ENCODE measurements at regions not wholly inside any gene's neighbourhood (a gene's known extent, or its start where the extent isn't known, plus 50 kb on each side); places are given as distances from the start of the nearest gene placed in this dataset.
"Not testable (repeated sequence)": the region's sequence is repeated elsewhere in the genome, so short reads cannot be mapped to it uniquely, and the experiment has no call there.

- DNase-seq (ENCODE audit: insufficient read length) (no peak), FAIRE-seq (no peak)
- TF ChIP-seq POLR2AphosphoS5 (IDR thresholded peaks at IDR 0.05; ENCODE audit: low read depth, low read length) (no peak), POLR2A (IDR thresholded peaks at IDR 0.05; ENCODE audit: low read depth, low read length) (no peak), TAF1 (IDR thresholded peaks at IDR 0.05; ENCODE audit: borderline replicate concordance, low read depth, low read length) (no peak)
These were observed 212.1 kb upstream of the PRSS58 start for GRCh38 chr7:142469696-142470543.

- FAIRE-seq, result no peak
- no peak for TF ChIP-seq POLR2A (IDR thresholded peaks at IDR 0.05; ENCODE audit: low read depth, low read length)
- no peak for TF ChIP-seq POLR2AphosphoS5 (IDR thresholded peaks at IDR 0.05; ENCODE audit: low read depth, low read length)
- no peak for DNase-seq (ENCODE audit: insufficient read length)
These were observed 211.2 kb upstream of the PRSS58 start for GRCh38 chr7:142468871-142469665.

DNA sequence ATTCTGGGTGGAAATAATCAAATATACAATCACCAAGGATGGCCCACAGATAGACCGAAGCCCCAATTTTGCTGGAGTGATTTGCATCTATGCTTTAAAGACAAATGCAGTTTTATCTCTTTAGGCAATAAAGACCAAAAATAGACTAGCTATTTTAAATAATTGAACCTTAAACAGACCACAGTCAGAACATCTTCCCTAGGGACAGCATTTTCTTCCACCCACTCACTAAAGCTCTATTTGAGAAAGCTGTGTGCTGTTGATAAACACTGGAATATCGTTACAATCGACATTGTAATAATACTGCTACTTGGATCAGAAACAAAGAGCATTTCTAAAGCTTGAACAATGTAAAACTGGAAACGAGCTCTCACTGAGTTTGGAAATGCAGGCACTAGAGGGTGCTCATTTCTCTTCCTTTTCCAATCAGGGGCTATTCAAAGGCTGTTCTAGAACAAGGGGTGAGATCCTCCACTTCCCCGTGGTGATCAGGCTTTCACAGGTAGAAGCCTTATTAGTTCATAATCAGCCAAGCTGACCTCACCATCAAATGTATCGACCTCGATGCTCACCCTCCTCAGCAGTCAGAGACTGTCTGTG is 209.3 kb upstream of the PRSS58 start:
- FAIRE-seq; DNase-seq (ENCODE audit: insufficient read length): not testable (repeated sequence)

- TF ChIP-seq POLR2AphosphoS5 (IDR thresholded peaks at IDR 0.05; ENCODE audit: low read depth, low read length), result no peak
- TF ChIP-seq TAF1 (IDR thresholded peaks at IDR 0.05; ENCODE audit: borderline replicate concordance, low read depth, low read length), result no peak
- no peak for TF ChIP-seq POLR2A (IDR thresholded peaks at IDR 0.05; ENCODE audit: low read depth, low read length)
- FAIRE-seq (no peak), DNase-seq (ENCODE audit: insufficient read length) (no peak)
These were observed 205.6 kb upstream of the PRSS58 start for GRCh38 chr7:142463401-142463850.

GRCh38 chr7:142461437-142461836 is 203.6 kb upstream of the PRSS58 start:
- TF ChIP-seq POLR2AphosphoS5 (IDR thresholded peaks at IDR 0.05; ENCODE audit: low read depth, low read length), result no peak
- no peak for TF ChIP-seq TAF1 (IDR thresholded peaks at IDR 0.05; ENCODE audit: borderline replicate concordance, low read depth, low read length)
- no peak for TF ChIP-seq POLR2A (IDR thresholded peaks at IDR 0.05; ENCODE audit: low read depth, low read length)
- FAIRE-seq (no peak), DNase-seq (ENCODE audit: insufficient read length) (no peak)

- TF ChIP-seq POLR2AphosphoS5 (IDR thresholded peaks at IDR 0.05; ENCODE audit: low read depth, low read length), result no peak
- TF ChIP-seq POLR2A (IDR thresholded peaks at IDR 0.05; ENCODE audit: low read depth, low read length), result no peak
- no peak for TF ChIP-seq TAF1 (IDR thresholded peaks at IDR 0.05; ENCODE audit: borderline replicate concordance, low read depth, low read length)
- no peak for FAIRE-seq
- DNase-seq (ENCODE audit: insufficient read length), result no peak
These were observed 202.7 kb upstream of the PRSS58 start for GRCh38 chr7:142460402-142461117.

DNA sequence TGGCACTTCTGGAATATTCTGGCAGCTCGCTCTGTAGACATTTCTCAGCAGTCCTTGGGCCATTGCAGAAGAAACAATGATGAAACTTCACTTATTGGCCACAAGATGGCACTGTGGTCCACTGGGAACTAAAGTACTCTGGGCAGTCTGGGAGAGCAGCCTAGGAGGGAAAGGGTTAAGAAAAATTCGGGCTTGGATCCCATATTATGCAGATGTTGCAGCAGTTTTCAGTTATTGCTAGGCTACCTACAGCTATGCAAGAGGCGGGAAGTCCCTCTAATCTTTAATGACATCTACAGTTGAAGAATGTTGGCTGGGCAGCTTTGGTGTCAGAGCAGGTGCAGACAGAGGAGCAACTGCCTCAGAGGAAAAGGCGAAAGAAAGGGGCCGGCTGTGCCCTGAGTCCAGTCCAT is 201.7 kb upstream of the PRSS58 start:
- peak; percentile 86 for FAIRE-seq
- DNase-seq (ENCODE audit: insufficient read length), result no peak

GRCh38 chr7:142457146-142457703 is 199.4 kb upstream of the PRSS58 start:
- DNase-seq (ENCODE audit: insufficient read length) (no peak), FAIRE-seq (no peak)
- no peak for TF ChIP-seq POLR2A (IDR thresholded peaks at IDR 0.05; ENCODE audit: low read depth, low read length)
- no peak for TF ChIP-seq TAF1 (IDR thresholded peaks at IDR 0.05; ENCODE audit: borderline replicate concordance, low read depth, low read length)

More for the DNA sequence above, 201.7 kb upstream of the PRSS58 start:
- no peak for TF ChIP-seq POLR2A (IDR thresholded peaks at IDR 0.05; ENCODE audit: low read depth, low read length)
- TF ChIP-seq POLR2AphosphoS5 (IDR thresholded peaks at IDR 0.05; ENCODE audit: low read depth, low read length), result no peak
- TF ChIP-seq TAF1 (IDR thresholded peaks at IDR 0.05; ENCODE audit: borderline replicate concordance, low read depth, low read length), result no peak

GRCh38 chr7:142455392-142455791 is 197.5 kb upstream of the PRSS58 start:
- DNase-seq (ENCODE audit: insufficient read length) (no peak), FAIRE-seq (no peak)
- TF ChIP-seq POLR2A (IDR thresholded peaks at IDR 0.05; ENCODE audit: low read depth, low read length) (no peak), TAF1 (IDR thresholded peaks at IDR 0.05; ENCODE audit: borderline replicate concordance, low read depth, low read length) (no peak), POLR2AphosphoS5 (IDR thresholded peaks at IDR 0.05; ENCODE audit: low read depth, low read length) (no peak)

DNA sequence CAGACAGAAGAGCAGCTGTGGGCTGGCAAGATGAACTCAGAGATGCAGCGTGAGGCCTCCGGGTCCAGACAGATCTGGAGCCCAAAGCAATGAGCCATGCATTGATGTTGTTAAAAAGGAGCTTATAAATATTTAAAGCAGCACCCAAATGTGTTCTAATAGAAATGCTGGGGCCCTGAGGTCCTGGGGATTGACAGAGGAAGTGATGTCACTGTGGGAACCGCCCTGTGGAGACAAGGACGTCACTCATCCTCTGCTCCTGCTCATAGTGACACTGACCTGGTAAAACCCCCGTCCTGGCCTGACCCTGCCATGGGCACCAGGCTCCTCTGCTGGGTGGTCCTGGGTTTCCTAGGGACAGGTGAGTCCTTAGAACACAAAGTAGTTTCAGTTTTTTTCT is 197.0 kb upstream of the PRSS58 start:
- TF ChIP-seq TAF1 (IDR thresholded peaks at IDR 0.05; ENCODE audit: borderline replicate concordance, low read depth, low read length) (no peak), POLR2A (IDR thresholded peaks at IDR 0.05; ENCODE audit: low read depth, low read length) (no peak), POLR2AphosphoS5 (IDR thresholded peaks at IDR 0.05; ENCODE audit: low read depth, low read length) (no peak)
- no peak for DNase-seq (ENCODE audit: insufficient read length)
- FAIRE-seq, result no peak

DNA sequence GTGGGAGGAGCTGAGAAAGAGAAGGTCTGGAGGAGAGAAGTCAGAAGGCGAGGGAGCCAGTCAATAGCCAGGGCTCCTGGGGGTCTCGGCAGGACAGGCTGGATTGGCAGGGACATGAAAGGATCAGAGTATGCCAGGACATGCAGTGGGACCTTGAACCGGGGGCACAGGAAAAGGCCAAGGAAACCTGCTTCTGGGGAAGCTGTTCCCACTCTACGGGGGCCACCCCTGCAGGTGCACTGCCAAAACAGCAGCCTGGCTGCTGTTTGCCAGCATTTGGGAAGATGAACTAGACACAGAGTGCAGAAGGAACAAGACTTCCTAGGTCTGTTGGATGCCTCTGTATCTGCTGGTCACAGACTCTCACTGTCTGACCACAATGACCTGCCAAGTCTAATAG is 194.9 kb upstream of the PRSS58 start:
- DNase-seq (ENCODE audit: insufficient read length) (no peak), FAIRE-seq (no peak)
- TF ChIP-seq POLR2AphosphoS5 (IDR thresholded peaks at IDR 0.05; ENCODE audit: low read depth, low read length) (no peak), POLR2A (IDR thresholded peaks at IDR 0.05; ENCODE audit: low read depth, low read length) (no peak), TAF1 (IDR thresholded peaks at IDR 0.05; ENCODE audit: borderline replicate concordance, low read depth, low read length) (no peak)

Measured in GM12892 (cell line).